KBM-7 (cell line): ENCODE measurements at regions not wholly inside any gene's neighbourhood (a gene's known extent, or its start where the extent isn't known, plus 50 kb on each side); places are given as distances from the start of the nearest gene placed in this dataset.

ENCODE experiments used
- DNase-seq: peaks from one replicate; pipeline ENCODE4 v3.0.0-alpha.2; 2015
- in situ Hi-C: fragments of 300-500 bp; cut with MboI; formaldehyde crosslinking; loops from 2 replicates; pipeline ENCODE4 v1.14.3; 2020; ENCODE audit warnings: low sequenced_read_pairs, low pct_unique_long_range_greater_than_20kb, mixed read lengths

GRCh38 chr20:40161391-40161790 lies 527.6 kb downstream of the MAFB start:
- no peak for DNase-seq
- in situ Hi-C loops, result no loop called here

DNA sequence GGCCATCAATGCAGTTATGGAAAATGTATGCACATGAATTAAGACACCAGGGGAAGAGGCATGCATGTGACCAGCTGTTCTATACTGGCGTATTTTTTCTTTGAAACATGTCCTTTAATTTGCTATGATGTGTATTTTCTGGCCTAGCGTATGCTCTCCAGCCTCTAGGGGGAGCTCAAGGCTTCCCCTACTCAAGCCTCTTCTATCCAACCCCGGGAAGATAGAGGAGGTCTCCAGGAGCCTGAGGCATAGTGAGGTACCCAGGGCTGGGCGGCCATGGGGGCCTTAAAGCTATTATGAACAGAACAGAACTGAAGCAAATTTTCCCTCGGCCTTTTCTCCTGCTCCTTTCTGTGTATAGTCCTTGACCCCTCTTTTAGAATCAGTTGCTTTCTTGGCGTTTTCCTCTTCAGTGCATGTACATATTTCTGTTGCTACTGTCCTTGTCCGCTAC lies 528.9 kb downstream of the MAFB start:
- in situ Hi-C loops, result no loop called here
- DNase-seq, result peak; percentile 76

- in situ Hi-C loops, result no loop called here
- DNase-seq, result no peak
These were observed 529.8 kb downstream of the MAFB start for GRCh38 chr20:40159276-40159675.

DNA sequence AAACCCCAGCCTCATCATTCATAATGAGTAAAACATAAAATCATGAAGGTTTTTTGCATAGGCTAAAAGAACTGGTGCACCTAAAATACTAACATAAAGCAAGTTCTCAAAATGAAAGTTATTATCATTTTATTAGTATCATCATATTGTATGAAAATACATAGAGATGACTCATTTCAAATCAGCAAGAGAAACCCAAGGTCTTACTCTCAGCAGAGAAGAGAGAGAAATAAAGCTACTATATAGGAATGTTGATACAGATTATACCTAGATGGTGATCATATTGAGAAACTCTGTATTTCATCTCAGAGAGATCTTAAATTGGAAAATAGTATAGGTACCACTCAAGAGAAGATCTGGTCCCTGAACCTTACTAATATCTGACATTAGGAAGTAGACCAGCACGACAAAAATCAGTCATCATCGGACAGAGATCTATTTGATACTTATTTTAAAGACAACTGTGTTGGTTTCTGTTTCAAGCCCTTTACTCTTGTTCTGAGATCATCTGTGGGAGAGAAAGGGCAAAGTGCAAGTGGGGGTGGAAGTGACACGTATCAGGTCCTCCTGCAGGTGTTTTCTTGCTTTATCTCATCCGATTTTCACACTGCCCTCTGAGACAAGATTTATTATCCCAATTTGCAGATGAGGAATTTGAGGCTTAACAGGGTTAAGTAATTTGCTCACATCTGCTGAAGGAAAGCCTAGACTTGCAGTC lies 532.3 kb downstream of the MAFB start:
- DNase-seq, result no peak
- in situ Hi-C loops, result no loop called here

DNA sequence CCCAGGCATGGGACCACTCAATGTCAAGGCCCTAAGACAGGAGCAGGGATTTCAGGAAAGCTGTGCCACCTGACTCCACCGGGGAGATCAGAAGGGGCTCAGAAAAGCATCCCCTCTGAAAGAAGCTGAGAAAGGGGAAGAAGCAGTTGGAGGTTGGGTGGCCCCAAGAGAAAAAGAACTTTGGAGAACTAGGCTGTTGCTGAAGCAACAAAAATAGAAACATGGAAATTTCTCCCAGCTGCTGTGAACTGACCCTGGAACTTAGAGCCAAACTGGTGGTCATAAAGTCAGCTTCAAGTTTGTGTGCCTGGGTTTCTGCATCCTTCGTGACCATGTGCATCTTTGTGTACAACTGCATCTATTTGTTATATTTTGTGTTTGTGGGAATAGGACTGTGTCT lies 534.5 kb downstream of the MAFB start:
- in situ Hi-C loops, result no loop called here
- DNase-seq, result no peak

DNA sequence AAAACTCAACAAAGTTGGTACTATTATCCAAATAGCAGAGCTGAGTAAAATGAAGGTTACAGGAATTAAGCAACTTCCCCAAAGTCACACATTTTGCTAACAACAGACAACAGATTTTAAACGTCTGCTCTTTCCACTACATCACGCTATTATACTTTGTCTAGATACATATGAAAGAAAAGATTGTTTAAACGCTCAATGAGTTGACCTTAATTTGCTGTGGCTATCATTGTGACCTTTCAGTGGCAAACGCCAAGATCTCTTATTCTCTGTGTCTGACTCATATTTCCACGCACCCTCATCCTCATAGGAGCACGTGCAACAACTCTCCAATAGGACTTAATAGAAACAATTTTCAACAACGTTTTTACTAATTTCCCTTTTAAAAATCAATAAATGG lies 540.1 kb downstream of the MAFB start:
- in situ Hi-C loops, result no loop called here
- DNase-seq, result no peak

GRCh38 chr20:40146071-40146470 lies 543.0 kb downstream of the MAFB start:
- in situ Hi-C loops, result no loop called here
- no peak for DNase-seq

DNA sequence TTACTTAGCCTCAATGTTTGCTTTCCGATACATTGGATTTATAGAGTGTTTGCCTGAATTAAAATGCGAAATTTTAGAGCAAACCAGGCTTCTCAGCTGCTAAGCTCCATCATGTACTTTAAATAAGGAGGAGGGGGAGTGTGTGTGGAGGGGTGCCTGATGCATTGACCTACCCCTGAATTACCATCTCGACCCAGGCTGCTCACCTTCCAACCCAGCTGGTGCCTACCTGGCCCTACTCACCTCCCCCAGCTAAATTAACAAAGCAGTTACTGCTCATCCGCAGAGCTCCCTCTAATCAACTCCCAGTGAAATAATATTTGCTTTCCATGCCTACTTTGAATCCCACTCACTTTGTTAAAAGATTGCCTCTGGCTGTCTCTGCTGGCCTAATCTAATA lies 544.5 kb downstream of the MAFB start:
- no peak for DNase-seq
- in situ Hi-C loops, result no loop called here

DNA sequence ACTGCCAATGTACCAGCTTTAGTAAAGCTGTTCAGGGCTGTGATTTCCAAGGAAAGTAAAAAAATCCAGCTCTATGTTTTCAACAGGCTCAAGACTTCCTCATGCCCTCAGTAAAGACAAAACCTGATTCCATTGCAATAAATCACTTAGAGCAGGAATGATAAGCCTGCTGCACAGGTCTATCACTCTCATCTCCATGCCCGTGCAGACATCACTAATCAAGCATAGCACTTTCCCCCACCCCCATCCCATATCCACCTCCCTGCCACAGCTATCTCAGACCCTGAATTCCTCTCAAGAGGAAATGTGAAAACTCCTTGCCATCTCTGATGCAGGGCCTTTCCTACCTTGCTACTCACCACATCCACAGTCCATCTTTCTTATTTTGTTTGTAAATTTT lies 554.9 kb downstream of the MAFB start:
- DNase-seq, result no peak
- in situ Hi-C loops, result no loop called here

GRCh38 chr20:40120827-40121226 lies 568.2 kb downstream of the MAFB start:
- DNase-seq, result no peak
- in situ Hi-C loops, result no loop called here

- in situ Hi-C loops, result no loop called here
- no peak for DNase-seq
These were observed 577.8 kb downstream of the MAFB start for GRCh38 chr20:40111282-40111681.

- in situ Hi-C loops, result no loop called here
These were observed 578.7 kb downstream of the MAFB start for GRCh38 chr20:40110311-40110831.

DNA sequence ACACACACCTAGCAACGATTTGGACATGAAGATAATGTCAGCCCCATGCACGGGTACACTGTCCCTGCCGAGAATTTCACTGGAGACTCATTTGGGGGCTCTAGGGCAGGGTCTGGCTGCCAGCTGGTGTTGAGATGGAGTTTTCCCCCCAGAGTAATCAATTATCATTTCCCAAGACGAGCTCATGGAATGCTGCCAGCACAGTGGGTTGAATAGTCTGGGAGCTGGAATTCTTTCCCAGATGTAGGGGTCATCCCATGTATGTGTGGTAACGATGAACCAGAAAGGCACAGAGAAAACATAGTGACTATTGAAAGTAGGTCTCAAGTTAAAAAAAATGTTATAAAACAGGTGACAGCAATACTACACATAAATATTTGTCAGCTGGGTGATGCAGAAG lies 579.9 kb downstream of the MAFB start:
- in situ Hi-C loops, result no loop called here
- DNase-seq, result no peak

More at GRCh38 chr20:40110311-40110831, 578.7 kb downstream of the MAFB start:
- DNase-seq, result no peak

DNA sequence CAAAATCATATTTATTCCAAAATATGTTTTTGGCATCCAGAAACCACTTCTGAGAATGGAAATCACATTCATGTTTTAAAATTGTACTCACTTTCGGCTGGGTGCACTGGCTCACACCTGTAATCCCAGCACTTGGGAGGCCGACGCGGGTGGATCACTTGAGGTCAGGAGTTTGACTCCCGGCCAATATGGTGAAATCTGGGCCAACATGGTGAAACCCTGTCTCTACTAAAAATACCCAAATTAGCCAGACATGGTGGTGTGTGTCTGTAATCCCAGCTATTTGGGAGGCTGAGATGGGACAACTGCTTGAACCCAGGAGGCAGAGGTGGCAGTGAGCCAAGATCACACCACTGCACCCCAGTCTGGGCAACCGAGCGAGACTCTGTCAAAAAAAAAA lies 580.7 kb downstream of the MAFB start:
- in situ Hi-C loops, result no loop called here
- no peak for DNase-seq

GRCh38 chr20:40104959-40105358 lies 584.1 kb downstream of the MAFB start:
- in situ Hi-C loops, result no loop called here
- DNase-seq, result no peak

GRCh38 chr20:40103420-40103819 lies 585.6 kb downstream of the MAFB start:
- DNase-seq, result no peak
- in situ Hi-C loops, result no loop called here

DNA sequence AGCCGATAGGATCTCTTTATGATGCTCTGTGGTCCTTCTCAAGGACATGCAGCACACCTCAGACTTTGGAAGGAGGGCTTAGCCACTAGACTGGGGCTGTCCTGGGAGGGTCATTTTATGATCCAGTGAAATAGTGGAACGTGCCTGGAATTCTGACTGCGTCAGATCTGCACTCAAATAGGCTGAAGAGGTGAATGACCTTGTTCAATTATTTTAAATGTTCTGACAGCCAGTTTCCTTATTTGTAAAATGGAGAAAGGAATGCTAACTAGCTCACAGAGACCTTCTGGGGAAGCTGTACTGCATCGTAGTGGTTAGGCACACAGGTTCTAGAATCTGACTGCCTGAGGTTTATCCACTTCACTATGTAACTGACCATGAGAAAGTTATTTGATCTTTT lies 587.5 kb downstream of the MAFB start:
- in situ Hi-C loops, result no loop called here
- DNase-seq, result no peak

GRCh38 chr20:40100261-40100660 lies 588.8 kb downstream of the MAFB start:
- in situ Hi-C loops, result no loop called here

DNA sequence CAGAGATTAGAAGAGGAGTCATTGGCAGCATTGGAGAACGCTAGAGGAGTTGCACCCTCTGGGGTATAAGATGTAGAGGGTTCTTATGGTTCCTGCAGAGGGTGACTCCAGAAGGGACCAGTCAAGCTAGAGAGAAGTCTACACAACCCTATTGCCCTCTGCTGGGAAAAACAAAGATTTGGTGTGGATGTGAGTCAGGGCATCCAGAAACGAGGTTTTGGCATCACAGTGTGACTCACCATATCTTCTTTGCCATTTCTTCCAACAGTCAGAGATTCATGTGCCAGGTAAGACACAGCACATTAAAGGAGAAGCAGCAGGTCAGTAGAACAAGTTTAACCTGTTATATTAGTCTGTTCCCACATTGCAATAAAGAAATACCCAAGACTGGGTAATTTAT lies 598.8 kb downstream of the MAFB start:
- in situ Hi-C loops, result no loop called here
- DNase-seq, result no peak

More at GRCh38 chr20:40100261-40100660, 588.8 kb downstream of the MAFB start:
- DNase-seq, result no peak

DNA sequence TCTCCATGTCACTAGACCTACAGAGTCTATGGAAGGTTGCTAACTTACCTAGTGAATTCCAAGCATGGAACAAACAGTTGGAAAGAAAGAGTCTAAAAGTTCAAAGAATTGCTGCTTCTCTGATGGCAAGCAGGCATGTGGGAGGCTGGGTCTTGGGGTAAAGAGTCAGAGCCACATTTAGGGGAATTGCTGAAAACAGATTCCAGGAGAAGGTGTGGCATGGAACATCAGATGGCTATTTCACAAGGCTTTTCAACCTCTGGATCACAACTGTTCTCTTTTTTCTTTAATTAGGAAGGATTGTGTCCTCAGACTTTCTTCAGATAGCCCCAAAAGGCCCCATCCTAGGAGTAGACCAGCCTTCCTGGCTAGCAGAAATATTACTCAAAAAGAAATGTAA lies 601.5 kb downstream of the MAFB start:
- DNase-seq, result no peak
- in situ Hi-C loops, result no loop called here

DNA sequence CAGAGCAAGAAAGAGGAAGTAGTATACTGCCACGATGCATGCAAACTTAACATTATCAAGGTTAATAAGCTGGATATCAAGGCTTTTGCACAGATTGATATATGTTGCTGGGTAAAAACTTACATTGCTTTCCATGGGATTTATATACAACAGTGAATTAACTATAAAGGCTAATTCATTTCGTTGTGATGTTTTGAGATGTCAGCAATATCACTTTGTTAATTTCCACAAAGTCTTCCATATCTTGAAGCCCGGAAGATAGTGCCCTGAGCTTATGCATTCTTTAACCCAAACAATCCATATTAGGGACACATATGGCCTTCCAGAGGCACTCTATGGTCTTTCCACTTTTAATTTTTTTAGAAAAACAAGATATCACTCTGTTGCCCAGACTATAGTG lies 603.5 kb downstream of the MAFB start:
- DNase-seq, result no peak
- in situ Hi-C loops, result no loop called here
